ENCODE measurements at regions not wholly inside any gene's neighbourhood (a gene's known extent, or its start where the extent isn't known, plus 50 kb on each side); places are given as distances from the start of the nearest gene placed in this dataset.

DNA sequence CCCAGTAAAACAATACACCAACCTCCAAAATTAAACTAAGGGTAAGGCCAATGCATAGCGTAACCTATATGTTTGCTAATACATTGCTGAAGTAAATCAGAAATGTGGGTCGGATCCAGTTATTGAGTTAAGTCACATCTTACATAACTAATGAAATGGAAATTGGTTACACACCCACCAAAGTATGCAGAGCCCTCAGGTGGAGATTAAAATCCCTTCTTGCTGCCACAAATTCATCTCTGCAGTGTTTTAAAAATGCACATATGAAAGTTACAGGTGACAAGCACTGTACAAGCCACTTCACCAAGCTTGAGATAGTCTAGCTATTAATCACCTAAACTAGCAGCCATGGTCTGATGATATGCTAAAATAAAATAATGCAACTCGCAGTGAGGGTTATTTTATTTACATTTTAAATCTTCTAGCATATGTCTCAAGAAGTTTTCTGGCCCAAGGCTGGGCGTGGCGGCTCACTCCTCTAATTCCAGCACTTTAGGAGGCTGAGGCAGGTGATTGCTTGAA, 130.6 kb downstream of the AQP9 start:
- CTCF ChIA-PET = interaction anchor here (0.6 to 3.5 kb wide), 16 partner anchors 9 to 596 kb away, joined by 3 to 20 read pairs (median 4); no protein-coding TSS in a partner anchor
- no peak overlapping the region for H3K4me3 ChIP-seq
- no peak for TF ChIP-seq SMC3 (IDR thresholded peaks at IDR 0.05)
- TF ChIP-seq HOXA7 (CRISPR knock-in tag; IDR thresholded peaks at IDR 0.05) = no peak
- TF ChIP-seq JUNB (IDR thresholded peaks at IDR 0.05) = no peak
- TF ChIP-seq NR3C1 (IDR thresholded peaks at IDR 0.05) = no peak
- TF ChIP-seq ZC3H11A (IDR thresholded peaks at IDR 0.05) = no peak
- TF ChIP-seq RCOR1 (IDR thresholded peaks at IDR 0.05; ENCODE audit: low read depth, low read length) = no peak
- TF ChIP-seq, protein P1, sequence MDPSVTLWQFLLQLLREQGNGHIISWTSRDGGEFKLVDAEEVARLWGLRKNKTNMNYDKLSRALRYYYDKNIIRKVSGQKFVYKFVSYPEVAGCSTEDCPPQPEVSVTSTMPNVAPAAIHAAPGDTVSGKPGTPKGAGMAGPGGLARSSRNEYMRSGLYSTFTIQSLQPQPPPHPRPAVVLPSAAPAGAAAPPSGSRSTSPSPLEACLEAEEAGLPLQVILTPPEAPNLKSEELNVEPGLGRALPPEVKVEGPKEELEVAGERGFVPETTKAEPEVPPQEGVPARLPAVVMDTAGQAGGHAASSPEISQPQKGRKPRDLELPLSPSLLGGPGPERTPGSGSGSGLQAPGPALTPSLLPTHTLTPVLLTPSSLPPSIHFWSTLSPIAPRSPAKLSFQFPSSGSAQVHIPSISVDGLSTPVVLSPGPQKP (IDR thresholded peaks at IDR 0.05; ENCODE audit: low read depth, low read length) = no peak
- TF ChIP-seq, protein P2, sequence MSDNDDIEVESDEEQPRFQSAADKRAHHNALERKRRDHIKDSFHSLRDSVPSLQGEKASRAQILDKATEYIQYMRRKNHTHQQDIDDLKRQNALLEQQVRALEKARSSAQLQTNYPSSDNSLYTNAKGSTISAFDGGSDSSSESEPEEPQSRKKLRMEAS (IDR thresholded peaks at IDR 0.05) = no peak
- 75% methylated on average over 5 of the region's 5 CpGs for WGBS (ENCODE audit: missing lambda C conversion rate)
- H3K9me3 ChIP-seq = peaks cover 28% of the 10 kb centered on the region
- no peaks in the 10 kb centered on the region for H3K4me1 ChIP-seq
- FAIRE-seq = peak; percentile 39
- POLR2A ChIA-PET = no interaction called here
- H3K4me2 ChIP-seq = no peak overlapping the region
- no peak for ATAC-seq
- H3K27ac ChIP-seq = no peak overlapping the region
- DNase-seq (ENCODE audit: low read depth in 1 of 2, low spot score in 1 of 2) = no peak

DNA sequence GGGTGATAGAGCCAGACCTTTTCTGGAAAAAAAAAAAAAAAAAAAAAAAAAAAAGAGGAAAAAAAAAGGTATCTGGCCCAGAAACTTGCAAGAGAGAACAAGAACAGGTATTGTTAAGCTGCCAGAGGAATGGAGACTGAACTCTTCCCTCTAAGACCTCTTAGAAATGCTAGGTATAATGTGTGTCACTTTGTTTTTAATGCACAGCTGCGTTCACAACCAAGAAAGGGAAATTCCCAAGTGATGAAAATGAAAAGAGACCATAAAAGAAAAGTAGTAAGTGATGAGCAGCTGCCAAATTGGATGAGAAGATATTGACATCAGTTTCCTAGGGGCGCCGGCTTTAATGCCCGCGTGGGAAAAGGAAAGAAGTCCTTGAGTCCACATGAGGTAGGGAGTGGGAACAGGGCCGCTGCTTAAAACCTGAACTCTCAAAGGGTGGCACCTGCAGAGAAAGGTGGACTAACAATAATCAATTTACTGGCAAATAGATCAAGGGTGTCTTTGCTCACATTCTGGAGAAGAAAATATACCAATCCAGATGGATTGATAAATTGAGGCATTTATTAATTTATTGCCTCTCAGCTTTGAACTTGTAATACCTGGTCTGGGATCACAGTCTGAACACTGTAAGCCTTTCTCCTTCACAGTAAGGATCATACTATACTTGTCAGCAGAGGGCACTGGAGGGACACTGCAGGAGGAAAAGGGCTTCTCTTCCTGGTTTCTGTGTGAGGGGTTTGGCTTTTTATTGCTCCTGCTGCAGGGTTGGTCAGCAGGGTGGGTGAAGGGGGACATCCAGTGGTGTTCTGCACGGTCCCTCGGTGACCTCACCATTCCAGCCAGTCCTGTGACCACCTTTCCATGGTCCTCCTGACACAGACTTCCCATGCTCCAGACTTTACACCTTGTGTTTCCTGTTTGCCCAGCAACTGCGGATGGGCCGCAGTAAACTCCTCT, 131.6 kb downstream of the AQP9 start:
- WGBS (ENCODE audit: missing lambda C conversion rate) = 61% methylated on average over 10 of the region's 10 CpGs
- Histone ChIP-seq H3K4me1 (no peaks in the 10 kb centered on the region), H3K27ac (peak overlapping the region; percentile 36 to 72; a peak in 4 of 6 replicates), H3K4me2 (no peak overlapping the region), H3K9me3 (peaks cover 28% of the 10 kb centered on the region), H3K4me3 (no peak overlapping the region)
- peak; percentile 86 for FAIRE-seq
- peak; percentile 73 to 96; a peak in 5 of 6 replicates for ATAC-seq
- POLR2A ChIA-PET = interaction anchor here (0.6 to 0.9 kb wide), 2 partner anchors 277 to 501 kb away, joined by 3 to 4 read pairs; no protein-coding TSS in a partner anchor
- TF ChIP-seq, protein P1 (IDR thresholded peaks at IDR 0.05; ENCODE audit: low read depth, low read length) = no peak
- TF ChIP-seq EHF (CRISPR knock-in tag; IDR thresholded peaks at IDR 0.05) (no peak), RAD21 (conservative IDR thresholded peaks at IDR 0.05 in 1 of 2, IDR thresholded peaks at IDR 0.05 in 1 of 2) (peak; percentile 90 to 94), EP300 (IDR thresholded peaks at IDR 0.05) (no peak), FOSB (CRISPR knock-in tag; IDR thresholded peaks at IDR 0.05) (no peak), SMC3 (IDR thresholded peaks at IDR 0.05) (peak; percentile 90), KDM5A (IDR thresholded peaks at IDR 0.05) (no peak), CHD2 (IDR thresholded peaks at IDR 0.05; ENCODE audit: low read length, partially characterized antibody) (no peak), HEYL (CRISPR knock-in tag; IDR thresholded peaks at IDR 0.05) (no peak), ESRRA (IDR thresholded peaks at IDR 0.05; ENCODE audit: borderline replicate concordance, low read length) (no peak), HDAC2 (IDR thresholded peaks at IDR 0.05) (no peak)
- TF ChIP-seq, protein P3, sequence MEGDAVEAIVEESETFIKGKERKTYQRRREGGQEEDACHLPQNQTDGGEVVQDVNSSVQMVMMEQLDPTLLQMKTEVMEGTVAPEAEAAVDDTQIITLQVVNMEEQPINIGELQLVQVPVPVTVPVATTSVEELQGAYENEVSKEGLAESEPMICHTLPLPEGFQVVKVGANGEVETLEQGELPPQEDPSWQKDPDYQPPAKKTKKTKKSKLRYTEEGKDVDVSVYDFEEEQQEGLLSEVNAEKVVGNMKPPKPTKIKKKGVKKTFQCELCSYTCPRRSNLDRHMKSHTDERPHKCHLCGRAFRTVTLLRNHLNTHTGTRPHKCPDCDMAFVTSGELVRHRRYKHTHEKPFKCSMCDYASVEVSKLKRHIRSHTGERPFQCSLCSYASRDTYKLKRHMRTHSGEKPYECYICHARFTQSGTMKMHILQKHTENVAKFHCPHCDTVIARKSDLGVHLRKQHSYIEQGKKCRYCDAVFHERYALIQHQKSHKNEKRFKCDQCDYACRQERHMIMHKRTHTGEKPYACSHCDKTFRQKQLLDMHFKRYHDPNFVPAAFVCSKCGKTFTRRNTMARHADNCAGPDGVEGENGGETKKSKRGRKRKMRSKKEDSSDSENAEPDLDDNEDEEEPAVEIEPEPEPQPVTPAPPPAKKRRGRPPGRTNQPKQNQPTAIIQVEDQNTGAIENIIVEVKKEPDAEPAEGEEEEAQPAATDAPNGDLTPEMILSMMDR (IDR thresholded peaks at IDR 0.05) = peak; percentile 72
- CTCF ChIA-PET = interaction anchor here (0.6 to 3.5 kb wide), 35 partner anchors 9 to 1204 kb away, joined by 3 to 20 read pairs (median 3); no protein-coding TSS in a partner anchor
- DNase-seq (ENCODE audit: low read depth in 1 of 2, low spot score in 1 of 2) = peak; percentile 53 to 71
